GM18951 (cell line): ENCODE measurements at regions not wholly inside any gene's neighbourhood (a gene's known extent, or its start where the extent isn't known, plus 50 kb on each side); places are given as distances from the start of the nearest gene placed in this dataset.

ENCODE experiments used
- POLR2A ChIP-seq: IDR thresholded peaks from 4 replicates; pipeline ENCODE4 v1.6.1; 2011; ENCODE audit warnings: mild to moderate bottlenecking; ENCODE audit not compliant: insufficient read length, insufficient read depth; ENCODE audit errors: extremely low read depth
- in situ Hi-C: fragments of 300-500 bp; cut with MboI; formaldehyde crosslinking; loops from one replicate; pipeline ENCODE4 v1.12.0; 2022; ENCODE audit warnings: low sequenced_read_pairs, mixed read lengths, inconsistent platforms; ENCODE audit not compliant: unreplicated experiment

GRCh38 chr10:130804281-130804680 lies 507.2 kb downstream of the TCERG1L start:
- no peak for TF ChIP-seq POLR2A
- in situ Hi-C loops: no loop called here

GRCh38 chr10:130804778-130805634 lies 506.5 kb downstream of the TCERG1L start:
- no peak for TF ChIP-seq POLR2A
- in situ Hi-C loops: no loop called here

- in situ Hi-C loops: no loop called here
- TF ChIP-seq POLR2A: no peak
Observed at GRCh38 chr10:130805635-130806030, 505.9 kb downstream of the TCERG1L start.

- in situ Hi-C loops: no loop called here
- no peak for TF ChIP-seq POLR2A
Observed at GRCh38 chr10:130806426-130806825, 505.1 kb downstream of the TCERG1L start.

- TF ChIP-seq POLR2A: no peak
- in situ Hi-C loops: no loop called here
Observed at GRCh38 chr10:130807096-130807495, 504.4 kb downstream of the TCERG1L start.

GRCh38 chr10:130807721-130808120 lies 503.8 kb downstream of the TCERG1L start:
- in situ Hi-C loops: no loop called here

GRCh38 chr10:130808243-130808642 lies 503.3 kb downstream of the TCERG1L start:
- TF ChIP-seq POLR2A: no peak
- in situ Hi-C loops: no loop called here

More at GRCh38 chr10:130807721-130808120, 503.8 kb downstream of the TCERG1L start:
- TF ChIP-seq POLR2A: no peak

- TF ChIP-seq POLR2A: no peak
Observed at GRCh38 chr10:130808686-130809085, 502.8 kb downstream of the TCERG1L start.

GRCh38 chr10:130809181-130809580 lies 502.3 kb downstream of the TCERG1L start:
- in situ Hi-C loops: no loop called here
- no peak for TF ChIP-seq POLR2A

More at GRCh38 chr10:130808686-130809085, 502.8 kb downstream of the TCERG1L start:
- in situ Hi-C loops: no loop called here

- in situ Hi-C loops: no loop called here
- no peak for TF ChIP-seq POLR2A
Observed at GRCh38 chr10:130809761-130810515, 501.6 kb downstream of the TCERG1L start.

- in situ Hi-C loops: no loop called here
- TF ChIP-seq POLR2A: no peak
Observed at GRCh38 chr10:130810856-130811255, 500.7 kb downstream of the TCERG1L start.

- in situ Hi-C loops: no loop called here
- no peak for TF ChIP-seq POLR2A
Observed at GRCh38 chr10:130812381-130813148, 499.0 kb downstream of the TCERG1L start.

- no peak for TF ChIP-seq POLR2A
- in situ Hi-C loops: no loop called here
Observed at GRCh38 chr10:130814610-130815009, 496.9 kb downstream of the TCERG1L start.

- no peak for TF ChIP-seq POLR2A
- in situ Hi-C loops: no loop called here
Observed at GRCh38 chr10:130816116-130816901, 495.2 kb downstream of the TCERG1L start.
